H1 (cell line): ENCODE measurements at regions not wholly inside any gene's neighbourhood (a gene's known extent, or its start where the extent isn't known, plus 50 kb on each side); places are given as distances from the start of the nearest gene placed in this dataset.

Experiments
- CBX8 ChIP-seq: fragments of 300-800, 300-1000 bp; sonication (generic); IDR thresholded peaks from 2 replicates; pipeline ENCODE4 v1.7.1; 2016; ENCODE audit warnings: low read depth, low read length, borderline replicate concordance
- RXRA ChIP-seq: IDR thresholded peaks from 2 replicates; pipeline ENCODE4 v1.6.1; 2011; ENCODE audit warnings: low read depth, mild to moderate bottlenecking, low read length, moderate library complexity; ENCODE audit not compliant: insufficient read depth
- SAP30 ChIP-seq: fragments of 300-600 bp; sonication (generic); IDR thresholded peaks from 2 replicates; pipeline ENCODE4 v1.7.1; 2012; ENCODE audit warnings: low read length, moderate library complexity, mild to moderate bottlenecking, inconsistent platforms; ENCODE audit not compliant: insufficient read depth, insufficient replicate concordance

- TF ChIP-seq RXRA, result no peak
- no peak for TF ChIP-seq CBX8
- no peak for TF ChIP-seq SAP30
- TF ChIP-seq, all 59 proteins: peak for 0
Observed at GRCh38 chr18:44066541-44066940, 614.1 kb upstream of the SETBP1 start (continued).
